HG03045 (cell line): ENCODE measurements at regions not wholly inside any gene's neighbourhood (a gene's known extent, or its start where the extent isn't known, plus 50 kb on each side); places are given as distances from the start of the nearest gene placed in this dataset.
"Not testable (repeated sequence)": the region's sequence is repeated elsewhere in the genome, so short reads cannot be mapped to it uniquely, and the experiment has no call there.

Experiments used
- ATAC-seq: cut with Tn5 transposase; IDR thresholded peaks from one replicate; pipeline ENCODE4 v1.9.1; 2021; ENCODE audit warnings: mild to moderate bottlenecking, moderate library complexity; ENCODE audit not compliant: unreplicated experiment

- ATAC-seq = no peak
These were observed 157.8 kb downstream of the PDCD6IP start for GRCh38 chr3:33956206-33956605.

GRCh38 chr3:33956776-33957175, 158.3 kb downstream of the PDCD6IP start:
- no peak for ATAC-seq

GRCh38 chr3:33957176-33957575, 158.7 kb downstream of the PDCD6IP start:
- no peak for ATAC-seq

GRCh38 chr3:33958661-33959060, 160.2 kb downstream of the PDCD6IP start:
- ATAC-seq = no peak

- ATAC-seq = no peak
These were observed 164.0 kb downstream of the PDCD6IP start for GRCh38 chr3:33962396-33962795.

GRCh38 chr3:33970180-33970579, 171.8 kb downstream of the PDCD6IP start:
- not testable (repeated sequence) for ATAC-seq

GRCh38 chr3:33971055-33971454, 172.6 kb downstream of the PDCD6IP start:
- no peak for ATAC-seq

GRCh38 chr3:33975463-33975862, 177.0 kb downstream of the PDCD6IP start:
- no peak for ATAC-seq

- no peak for ATAC-seq
These were observed 178.8 kb downstream of the PDCD6IP start for GRCh38 chr3:33977227-33977626.

- ATAC-seq = no peak
These were observed 181.8 kb downstream of the PDCD6IP start for GRCh38 chr3:33980252-33980651.

- no peak for ATAC-seq
These were observed 183.9 kb downstream of the PDCD6IP start for GRCh38 chr3:33982269-33982798.

- not testable (repeated sequence) for ATAC-seq
These were observed 184.5 kb downstream of the PDCD6IP start for GRCh38 chr3:33982949-33983348.

- no peak for ATAC-seq
These were observed 190.8 kb downstream of the PDCD6IP start for GRCh38 chr3:33989229-33989628.

- ATAC-seq = no peak
These were observed 193.2 kb downstream of the PDCD6IP start for GRCh38 chr3:33991673-33992072.

- ATAC-seq = no peak
These were observed 195.2 kb downstream of the PDCD6IP start for GRCh38 chr3:33993631-33994030.

- no peak for ATAC-seq
These were observed 196.1 kb downstream of the PDCD6IP start for GRCh38 chr3:33994568-33994967.

- no peak for ATAC-seq
These were observed 201.9 kb downstream of the PDCD6IP start for GRCh38 chr3:34000301-34000700.

GRCh38 chr3:34001022-34001421, 202.6 kb downstream of the PDCD6IP start:
- ATAC-seq = no peak

- ATAC-seq = no peak
These were observed 203.6 kb downstream of the PDCD6IP start for GRCh38 chr3:34001990-34002389.

- ATAC-seq = no peak
These were observed 204.2 kb downstream of the PDCD6IP start for GRCh38 chr3:34002569-34003100.

GRCh38 chr3:34005886-34006285, 207.5 kb downstream of the PDCD6IP start:
- no peak for ATAC-seq

- ATAC-seq = no peak
These were observed 209.8 kb downstream of the PDCD6IP start for GRCh38 chr3:34008191-34008590.
